SJSA1 (cell line): ENCODE measurements at regions not wholly inside any gene's neighbourhood (a gene's known extent, or its start where the extent isn't known, plus 50 kb on each side); places are given as distances from the start of the nearest gene placed in this dataset.

ENCODE experiments used
- DNase-seq, 2 experiments: peaks; one replicate each; pipeline ENCODE4 v3.0.0-alpha.2; 2015 to 2020; ENCODE audit warnings: low spot score in 2 of 2, low read depth in 1 of 2
- H3K27ac ChIP-seq: fragments of 250-450 bp; sonication (Bioruptor Pico); 2 replicates; pipeline ENCODE4 v1.5.1; 2020; ENCODE audit warnings: mild to moderate bottlenecking, moderate library complexity
- H3K27me3 ChIP-seq: fragments of 250-450 bp; sonication (Bioruptor Pico); replicated peaks from 2 replicates; pipeline ENCODE4 v1.5.1; 2020; ENCODE audit warnings: mild to moderate bottlenecking, moderate library complexity
- H3K36me3 ChIP-seq: fragments of 250-450 bp; sonication (Bioruptor Pico); 2 replicates; pipeline ENCODE4 v1.5.1; 2020; ENCODE audit warnings: mild to moderate bottlenecking
- H3K4me1 ChIP-seq: fragments of 250-450 bp; sonication (Bioruptor Pico); replicated peaks from 2 replicates; pipeline ENCODE4 v1.6.1; 2021; ENCODE audit warnings: mild to moderate bottlenecking
- H3K4me3 ChIP-seq: fragments of 250-450 bp; sonication (Bioruptor Pico); 2 replicates; pipeline ENCODE4 v1.5.1; 2020; ENCODE audit warnings: mild to moderate bottlenecking
- H3K9me3 ChIP-seq: fragments of 250-450 bp; sonication (Bioruptor Pico); replicated peaks from 2 replicates; pipeline ENCODE4 v1.5.1; 2020; ENCODE audit warnings: mild to moderate bottlenecking

- Histone ChIP-seq H3K4me1 (no peaks in the 10 kb centered on the region), H3K36me3 (no peaks in the 10 kb centered on the region), H3K9me3 (peaks cover 3% of the 10 kb centered on the region), H3K27ac (no peak overlapping the region), H3K27me3 (no peaks in the 10 kb centered on the region), H3K4me3 (no peak overlapping the region)
- DNase-seq: peak in 1 of 2 experiments; percentile 21
These were observed 206.5 kb upstream of the PPP2R2D start for GRCh38 chr10:131694168-131694780.

GRCh38 chr10:131694781-131695495 lies 205.9 kb upstream of the PPP2R2D start:
- H3K36me3 ChIP-seq: no peaks in the 10 kb centered on the region
- H3K4me3 ChIP-seq: no peak overlapping the region
- H3K27me3 ChIP-seq: no peaks in the 10 kb centered on the region
- H3K4me1 ChIP-seq: no peaks in the 10 kb centered on the region
- DNase-seq: peak in 1 of 2 experiments; percentile 10
- H3K9me3 ChIP-seq: peaks cover 3% of the 10 kb centered on the region
- H3K27ac ChIP-seq: no peak overlapping the region

DNA sequence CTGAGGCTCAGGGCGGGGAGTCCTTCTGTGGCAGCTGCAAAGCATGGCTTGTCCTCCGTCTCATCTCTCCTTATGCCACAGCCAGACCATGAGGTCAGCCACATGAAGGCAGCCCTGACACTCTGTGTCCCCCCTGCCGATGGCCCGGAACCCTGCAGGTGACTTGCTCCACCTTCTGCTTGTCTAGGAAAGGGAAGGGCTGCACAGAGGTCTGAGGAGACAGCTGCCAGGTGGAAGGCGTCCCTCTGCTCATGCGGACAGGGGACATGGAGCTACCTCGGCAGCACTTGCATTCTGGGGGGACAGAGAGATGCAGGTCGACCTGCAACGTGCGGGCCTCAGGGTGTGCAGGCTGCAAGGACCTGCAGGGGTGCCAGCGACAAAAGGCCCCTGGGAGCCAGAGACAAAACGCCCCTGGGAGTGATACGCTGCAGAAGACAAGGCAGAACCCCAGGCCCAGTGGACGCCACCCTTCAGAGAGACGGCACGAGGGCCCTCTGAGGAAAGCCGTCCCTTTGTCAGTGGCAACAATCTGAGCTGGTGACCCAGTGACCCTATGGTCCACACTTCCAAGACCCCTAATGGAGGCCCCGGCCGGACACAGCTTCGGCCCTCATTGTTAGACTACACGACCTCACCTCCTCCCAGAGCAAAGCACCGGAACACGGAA lies 205.2 kb upstream of the PPP2R2D start:
- Histone ChIP-seq H3K27me3 (no peaks in the 10 kb centered on the region), H3K36me3 (no peaks in the 10 kb centered on the region), H3K27ac (no peak overlapping the region), H3K9me3 (peaks cover 3% of the 10 kb centered on the region), H3K4me3 (no peak overlapping the region), H3K4me1 (no peaks in the 10 kb centered on the region)
- DNase-seq: peak in 1 of 2 experiments; percentile 19

GRCh38 chr10:131697476-131698128 lies 203.2 kb upstream of the PPP2R2D start:
- no peaks in the 10 kb centered on the region for H3K36me3 ChIP-seq
- no peaks in the 10 kb centered on the region for H3K27me3 ChIP-seq
- peaks cover 6% of the 10 kb centered on the region for H3K9me3 ChIP-seq
- H3K4me3 ChIP-seq: no peak overlapping the region
- H3K4me1 ChIP-seq: no peaks in the 10 kb centered on the region
- peak in 1 of 2 experiments; percentile 23 for DNase-seq
- H3K27ac ChIP-seq: no peak overlapping the region

DNA sequence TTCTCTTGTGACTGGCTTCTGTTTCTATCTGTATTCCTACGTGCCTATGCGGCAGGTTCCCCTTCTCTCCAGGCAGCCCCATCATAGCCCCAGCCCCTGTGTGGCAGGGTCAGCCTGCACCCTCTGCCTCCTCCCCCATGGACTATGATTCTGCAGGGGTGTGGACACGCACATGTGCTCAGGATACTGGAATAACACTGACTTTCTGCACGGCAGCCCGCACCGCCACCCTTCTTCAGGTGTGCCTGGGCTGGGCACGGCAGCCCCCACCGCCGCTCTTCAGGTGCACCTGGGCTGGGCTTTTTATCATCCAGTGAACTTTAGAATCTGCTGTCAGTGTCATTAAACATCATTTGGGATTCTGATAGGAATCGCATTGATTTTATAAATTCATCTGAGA lies 202.6 kb upstream of the PPP2R2D start:
- Histone ChIP-seq H3K9me3 (peaks cover 6% of the 10 kb centered on the region), H3K27ac (no peak overlapping the region)
- DNase-seq: peak in 1 of 2 experiments; percentile 22

GRCh38 chr10:131698986-131699385 lies 201.8 kb upstream of the PPP2R2D start:
- peaks cover 6% of the 10 kb centered on the region for H3K9me3 ChIP-seq
- DNase-seq: peak in 1 of 2 experiments; percentile 32
- no peaks in the 10 kb centered on the region for H3K27me3 ChIP-seq
- H3K36me3 ChIP-seq: no peaks in the 10 kb centered on the region
- H3K4me1 ChIP-seq: no peaks in the 10 kb centered on the region
- H3K4me3 ChIP-seq: no peak overlapping the region
- no peak overlapping the region for H3K27ac ChIP-seq

More for the DNA sequence above, 202.6 kb upstream of the PPP2R2D start:
- no peaks in the 10 kb centered on the region for H3K4me1 ChIP-seq
- no peaks in the 10 kb centered on the region for H3K36me3 ChIP-seq
- no peak overlapping the region for H3K4me3 ChIP-seq
- no peaks in the 10 kb centered on the region for H3K27me3 ChIP-seq

DNA sequence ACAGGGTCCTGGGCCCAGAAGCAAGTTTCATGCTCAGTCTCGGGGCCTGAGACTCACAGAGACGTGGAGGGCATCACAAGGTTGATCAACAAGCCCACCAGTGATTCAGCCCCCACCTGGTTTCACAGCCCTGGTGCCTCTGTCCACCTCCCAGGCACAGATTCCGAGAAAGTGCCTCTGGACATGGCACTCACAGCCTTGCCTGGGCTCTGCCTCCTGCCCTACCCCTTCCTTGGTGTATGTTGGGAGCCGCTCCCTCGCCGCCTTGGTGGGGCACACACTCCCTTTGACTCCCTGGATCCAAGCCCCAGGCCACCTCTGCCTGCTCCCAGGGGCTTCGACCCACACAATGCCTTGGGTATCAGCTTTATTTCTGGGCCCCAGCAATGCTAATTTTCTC lies 200.8 kb upstream of the PPP2R2D start:
- no peak overlapping the region for H3K27ac ChIP-seq
- DNase-seq: peak in 1 of 2 experiments; percentile 29
- peaks cover 6% of the 10 kb centered on the region for H3K9me3 ChIP-seq
- no peak overlapping the region for H3K4me3 ChIP-seq
- H3K27me3 ChIP-seq: no peaks in the 10 kb centered on the region
- no peaks in the 10 kb centered on the region for H3K36me3 ChIP-seq
- no peaks in the 10 kb centered on the region for H3K4me1 ChIP-seq

DNA sequence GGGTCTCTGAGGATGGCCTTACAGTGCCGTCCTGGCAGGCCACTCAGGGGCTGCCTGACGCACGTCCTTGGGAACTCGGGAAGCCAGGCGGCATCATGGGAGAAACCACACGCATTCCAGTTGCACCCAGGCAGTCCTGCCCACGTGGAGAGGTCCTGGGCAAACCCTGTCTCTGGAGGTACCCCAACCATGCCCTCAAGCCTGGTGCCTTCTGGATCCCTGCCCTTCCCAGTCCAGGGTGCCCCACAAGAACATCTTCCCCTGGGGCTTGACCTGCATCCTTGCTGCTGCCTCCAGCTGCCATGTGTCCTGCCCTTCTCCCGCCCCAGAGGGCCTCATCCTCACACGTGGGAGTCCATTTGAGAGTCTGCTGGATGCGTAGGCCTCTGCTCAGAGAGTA lies 200.3 kb upstream of the PPP2R2D start:
- Histone ChIP-seq H3K36me3 (no peaks in the 10 kb centered on the region), H3K9me3 (peaks cover 6% of the 10 kb centered on the region), H3K27me3 (no peaks in the 10 kb centered on the region), H3K27ac (no peak overlapping the region), H3K4me3 (no peak overlapping the region), H3K4me1 (no peaks in the 10 kb centered on the region)
- DNase-seq: peak in 1 of 2 experiments; percentile 17

DNA sequence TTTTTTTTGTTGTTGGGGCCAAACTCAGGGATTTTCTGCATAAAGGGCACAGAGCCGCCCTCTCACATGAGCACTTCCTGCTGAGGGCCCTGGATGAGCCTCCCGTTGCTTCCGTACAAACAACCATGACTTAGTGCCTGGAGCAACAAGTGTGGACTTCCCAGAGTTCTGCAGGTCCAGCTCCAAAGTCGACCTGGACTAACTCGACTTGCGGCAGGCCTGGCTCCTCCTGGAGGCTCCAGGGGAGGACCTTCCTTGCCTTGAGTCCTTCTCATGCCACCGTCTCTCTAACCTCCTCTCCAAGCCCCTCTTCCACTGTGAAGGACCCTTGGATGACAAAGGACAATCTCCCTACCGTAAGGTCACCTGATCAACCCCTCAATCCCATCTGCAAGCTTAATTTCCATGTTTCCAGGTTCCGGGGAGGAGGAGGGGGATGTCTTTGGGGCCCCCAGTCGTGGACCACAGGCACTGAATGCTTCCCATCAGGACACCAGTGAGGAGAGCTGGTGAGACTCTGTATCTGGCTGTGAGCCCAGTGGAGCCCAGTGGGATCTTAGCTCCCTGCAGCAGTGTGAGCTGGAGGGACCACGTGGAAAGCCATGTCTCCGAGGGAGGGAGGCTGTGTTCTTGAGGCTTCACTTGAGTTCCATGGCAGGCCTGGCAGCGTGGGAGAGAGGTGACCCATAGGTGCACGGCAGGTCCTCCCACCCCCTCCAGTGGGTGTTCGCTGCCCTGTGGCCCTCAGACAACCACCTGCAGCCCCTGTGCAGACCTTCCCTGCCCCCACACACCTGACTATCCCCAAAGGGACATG lies 199.5 kb upstream of the PPP2R2D start:
- no peak overlapping the region for H3K4me3 ChIP-seq

GRCh38 chr10:131702531-131703356 lies 198.1 kb upstream of the PPP2R2D start:
- DNase-seq: peak in 1 of 2 experiments; percentile 29
- Histone ChIP-seq H3K27ac (no peak overlapping the region), H3K36me3 (no peaks in the 10 kb centered on the region), H3K27me3 (no peaks in the 10 kb centered on the region), H3K4me3 (no peak overlapping the region), H3K9me3 (peaks cover 6% of the 10 kb centered on the region), H3K4me1 (no peaks in the 10 kb centered on the region)

More for the DNA sequence above, 199.5 kb upstream of the PPP2R2D start:
- Histone ChIP-seq H3K4me1 (no peaks in the 10 kb centered on the region), H3K27ac (no peak overlapping the region), H3K9me3 (peaks cover 6% of the 10 kb centered on the region), H3K36me3 (no peaks in the 10 kb centered on the region), H3K27me3 (no peaks in the 10 kb centered on the region)
- peak in 1 of 2 experiments; percentile 25 for DNase-seq

DNA sequence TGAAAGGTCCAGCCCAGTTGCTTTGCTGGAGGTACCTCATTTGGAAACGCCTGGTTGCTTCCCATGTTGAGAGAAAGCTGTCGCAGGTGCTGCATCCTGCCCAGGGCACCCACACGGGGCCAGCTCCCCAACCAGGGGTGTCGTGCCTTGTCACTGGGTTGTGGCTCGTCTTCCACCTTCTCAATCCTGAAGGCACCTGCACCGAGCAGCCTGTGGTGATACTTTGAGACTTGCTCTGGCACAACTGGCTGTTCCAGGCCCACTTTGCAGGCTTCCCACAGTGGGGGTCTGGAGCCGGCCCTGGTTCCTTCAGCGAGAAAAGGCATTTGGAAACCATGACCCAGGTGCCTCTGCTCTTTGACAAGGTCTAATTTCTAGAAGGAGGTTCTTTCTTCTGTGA lies 197.3 kb upstream of the PPP2R2D start:
- peak in 1 of 2 experiments; percentile 32 for DNase-seq
- Histone ChIP-seq H3K27ac (no peak overlapping the region), H3K36me3 (no peaks in the 10 kb centered on the region), H3K4me3 (no peak overlapping the region), H3K27me3 (no peaks in the 10 kb centered on the region), H3K9me3 (peaks cover 6% of the 10 kb centered on the region), H3K4me1 (no peaks in the 10 kb centered on the region)

DNA sequence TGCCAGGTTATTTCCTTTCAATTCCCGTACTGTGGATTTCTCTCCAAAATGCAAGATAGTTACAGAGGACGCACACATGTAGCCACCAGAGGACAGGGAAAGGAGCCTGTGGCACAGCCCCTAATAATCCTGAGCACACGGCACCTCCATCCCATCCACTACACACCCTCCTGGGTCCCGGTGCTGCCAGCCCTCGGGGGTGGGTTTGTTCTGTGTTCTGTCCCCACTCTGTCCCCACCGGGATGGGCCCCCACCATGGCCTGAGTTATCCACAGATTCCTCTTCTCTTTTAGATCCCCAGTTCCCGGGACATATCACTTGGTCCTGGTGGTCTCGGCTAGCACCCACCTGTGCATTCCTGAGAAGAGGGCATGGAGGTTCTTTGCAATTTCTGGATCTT lies 196.9 kb upstream of the PPP2R2D start:
- Histone ChIP-seq H3K4me3 (no peak overlapping the region), H3K9me3 (peaks cover 6% of the 10 kb centered on the region), H3K4me1 (no peaks in the 10 kb centered on the region), H3K27ac (no peak overlapping the region), H3K36me3 (no peaks in the 10 kb centered on the region), H3K27me3 (no peaks in the 10 kb centered on the region)
- DNase-seq: peak in 1 of 2 experiments; percentile 34
